Brain microvascular endothelial cell (primary cell): ENCODE measurements at regions not wholly inside any gene's neighbourhood (a gene's known extent, or its start where the extent isn't known, plus 50 kb on each side); places are given as distances from the start of the nearest gene placed in this dataset.

Experiments used
- DNase-seq: peaks from one replicate; pipeline ENCODE4 v3.0.0-alpha.2; 2020
- H3K27ac ChIP-seq: fragments of 250-450 bp; sonication (Bioruptor Pico); 2 replicates; pipeline ENCODE4 v1.5.1; 2020; ENCODE audit warnings: mild to moderate bottlenecking, moderate library complexity
- H3K27me3 ChIP-seq: fragments of 250-450 bp; sonication (Bioruptor Pico); replicated peaks from 2 replicates; pipeline ENCODE4 v1.5.1; 2020; ENCODE audit warnings: mild to moderate bottlenecking
- H3K36me3 ChIP-seq: fragments of 250-450 bp; sonication (Bioruptor Pico); replicated peaks from 2 replicates; pipeline ENCODE4 v1.5.1; 2020; ENCODE audit warnings: mild to moderate bottlenecking
- H3K4me3 ChIP-seq: 2 replicates; pipeline ENCODE4 v1.5.1; 2011; ENCODE audit warnings: low read depth, mild to moderate bottlenecking, control low read depth, low read length, moderate library complexity
- in situ Hi-C: cut with HindIII; loops from 2 replicates; pipeline ENCODE4 v1.10.0; 2017; ENCODE audit warnings: low sequenced_read_pairs, low pct_ligation_motif_present
- TF ChIP-seq, protein P1 (sequence below): IDR thresholded peaks from 2 replicates; pipeline ENCODE4 v1.5.1; 2011; ENCODE audit warnings: low read depth, mild to moderate bottlenecking, moderate library complexity, low read length, control low read depth, inconsistent platforms; ENCODE audit errors: missing control alignments

- Histone ChIP-seq H3K4me3 (no peak overlapping the region), H3K36me3 (no peaks in the 10 kb centered on the region), H3K27ac (no peak overlapping the region), H3K27me3 (peaks cover 3% of the 10 kb centered on the region)
- in situ Hi-C loops: no loop called here
- no peak for DNase-seq
- TF ChIP-seq, protein P1, sequence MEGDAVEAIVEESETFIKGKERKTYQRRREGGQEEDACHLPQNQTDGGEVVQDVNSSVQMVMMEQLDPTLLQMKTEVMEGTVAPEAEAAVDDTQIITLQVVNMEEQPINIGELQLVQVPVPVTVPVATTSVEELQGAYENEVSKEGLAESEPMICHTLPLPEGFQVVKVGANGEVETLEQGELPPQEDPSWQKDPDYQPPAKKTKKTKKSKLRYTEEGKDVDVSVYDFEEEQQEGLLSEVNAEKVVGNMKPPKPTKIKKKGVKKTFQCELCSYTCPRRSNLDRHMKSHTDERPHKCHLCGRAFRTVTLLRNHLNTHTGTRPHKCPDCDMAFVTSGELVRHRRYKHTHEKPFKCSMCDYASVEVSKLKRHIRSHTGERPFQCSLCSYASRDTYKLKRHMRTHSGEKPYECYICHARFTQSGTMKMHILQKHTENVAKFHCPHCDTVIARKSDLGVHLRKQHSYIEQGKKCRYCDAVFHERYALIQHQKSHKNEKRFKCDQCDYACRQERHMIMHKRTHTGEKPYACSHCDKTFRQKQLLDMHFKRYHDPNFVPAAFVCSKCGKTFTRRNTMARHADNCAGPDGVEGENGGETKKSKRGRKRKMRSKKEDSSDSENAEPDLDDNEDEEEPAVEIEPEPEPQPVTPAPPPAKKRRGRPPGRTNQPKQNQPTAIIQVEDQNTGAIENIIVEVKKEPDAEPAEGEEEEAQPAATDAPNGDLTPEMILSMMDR: no peak
Observed at GRCh38 chr1:38270849-38271633, 224.4 kb upstream of the POU3F1 start.

DNA sequence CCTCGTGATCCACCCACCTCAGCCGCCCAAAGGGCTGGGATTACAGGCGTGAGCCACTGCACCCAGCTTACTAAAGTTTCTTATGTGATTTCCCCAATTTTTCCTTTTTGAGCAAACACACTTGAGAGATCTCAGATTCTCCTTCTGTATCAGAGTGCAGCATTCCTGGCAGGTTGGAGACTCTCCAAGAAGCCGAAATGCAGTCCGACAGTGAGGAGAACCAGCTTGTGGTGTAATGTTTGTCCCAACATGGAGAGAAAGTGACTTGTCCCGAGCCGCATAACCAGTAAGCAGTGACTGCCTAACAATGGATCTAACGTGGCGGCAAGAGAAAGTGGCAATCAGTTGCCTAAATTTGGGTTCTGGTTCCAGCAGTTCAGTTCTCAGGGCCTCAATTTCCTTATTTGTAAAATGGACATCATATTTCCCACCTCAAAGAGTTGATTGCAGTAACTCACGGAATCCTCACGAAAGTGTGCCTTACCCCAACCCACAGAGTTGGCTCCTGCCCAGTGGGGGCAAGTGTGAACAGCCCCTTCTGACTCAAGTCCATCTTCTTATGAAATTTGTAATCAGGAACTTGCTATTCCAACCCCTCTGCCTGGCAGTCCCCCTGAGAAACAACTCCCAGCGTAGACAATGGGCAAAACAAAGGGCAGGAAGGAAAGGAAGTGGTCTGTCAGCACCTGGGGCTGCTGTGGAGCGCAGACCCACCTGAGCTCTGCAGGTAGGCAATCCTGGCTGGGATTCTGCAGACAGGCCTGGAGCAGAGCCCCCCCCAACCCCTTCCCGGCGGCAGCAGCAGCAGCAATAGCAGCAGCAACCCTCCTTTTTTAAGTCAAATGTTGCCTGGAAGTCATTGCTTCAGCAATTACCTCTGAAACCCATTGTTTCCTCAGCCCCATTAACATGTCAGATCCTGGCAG, 223.6 kb upstream of the POU3F1 start:
- Histone ChIP-seq H3K27me3 (peaks cover 3% of the 10 kb centered on the region), H3K4me3 (no peak overlapping the region), H3K27ac (no peak overlapping the region), H3K36me3 (no peaks in the 10 kb centered on the region)
- in situ Hi-C loops: no loop called here
- DNase-seq: no peak
- TF ChIP-seq, protein P1: no peak

- peaks cover 3% of the 10 kb centered on the region for H3K27me3 ChIP-seq
Observed at GRCh38 chr1:38268226-38268625, 221.6 kb upstream of the POU3F1 start.

GRCh38 chr1:38267037-38268036, 220.7 kb upstream of the POU3F1 start:
- H3K27ac ChIP-seq: no peak overlapping the region
- DNase-seq: no peak
- no peaks in the 10 kb centered on the region for H3K36me3 ChIP-seq
- no peaks in the 10 kb centered on the region for H3K27me3 ChIP-seq
- TF ChIP-seq, protein P1: no peak
- no peak overlapping the region for H3K4me3 ChIP-seq
- in situ Hi-C loops: no loop called here

More at GRCh38 chr1:38268226-38268625, 221.6 kb upstream of the POU3F1 start:
- no peak overlapping the region for H3K4me3 ChIP-seq
- no peaks in the 10 kb centered on the region for H3K36me3 ChIP-seq
- H3K27ac ChIP-seq: no peak overlapping the region
- TF ChIP-seq, protein P1: no peak
- in situ Hi-C loops: no loop called here
- no peak for DNase-seq

DNA sequence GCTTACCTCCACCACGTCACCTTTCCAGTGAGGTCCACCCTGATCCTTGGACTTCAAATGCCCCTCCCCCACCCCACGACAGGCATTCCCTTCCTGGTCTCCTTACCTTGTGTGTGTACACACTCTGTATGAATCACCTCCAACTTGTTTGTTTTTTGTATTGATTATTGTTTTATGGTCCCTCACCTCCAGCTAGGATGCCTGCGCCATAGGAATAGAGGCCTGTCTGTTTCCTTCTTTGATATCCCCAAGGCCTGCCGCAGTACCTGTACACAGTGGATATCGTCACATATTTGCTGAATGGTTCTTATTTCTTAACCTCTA, 219.6 kb upstream of the POU3F1 start:
- TF ChIP-seq, protein P1: no peak
- Histone ChIP-seq H3K27me3 (no peaks in the 10 kb centered on the region), H3K36me3 (no peaks in the 10 kb centered on the region), H3K4me3 (no peak overlapping the region), H3K27ac (no peak overlapping the region)
- in situ Hi-C loops: no loop called here
- DNase-seq: no peak
